ENCODE measurements at regions not wholly inside any gene's neighbourhood (a gene's known extent, or its start where the extent isn't known, plus 50 kb on each side); places are given as distances from the start of the nearest gene placed in this dataset.

- no peak for TF ChIP-seq YY1 (IDR thresholded peaks at IDR 0.05; ENCODE audit: insufficient read depth, insufficient read length)
- TF ChIP-seq SUZ12 (IDR thresholded peaks at IDR 0.05; ENCODE audit: extremely low read depth, insufficient read depth, insufficient read length): no peak
These were observed 230.5 kb downstream of the ERMARD start for GRCh38 chr6:169981969-169982368.

Data from NT2/D1 (cell line).